C4-2B (cell line): ENCODE measurements at regions not wholly inside any gene's neighbourhood (a gene's known extent, or its start where the extent isn't known, plus 50 kb on each side); places are given as distances from the start of the nearest gene placed in this dataset.

Experiments
- H3K27ac ChIP-seq: fragments of 450-650 bp; 2 replicates; pipeline ENCODE4 v1.5.1; 2017
- CTCF ChIP-seq: fragments of 450-650 bp; conservative IDR thresholded peaks from 2 replicates; pipeline ENCODE4 v1.5.1; 2017; ENCODE audit warnings: mild to moderate bottlenecking
- ZFX ChIP-seq: fragments of 450-650 bp; IDR thresholded peaks from 2 replicates; pipeline ENCODE4 v1.6.1; 2017

GRCh38 chr2:115904516-115904915, 1462.1 kb downstream of the DPP10 start:
- TF ChIP-seq ZFX (no peak), CTCF (no peak)
- H3K27ac ChIP-seq: no peak overlapping the region

GRCh38 chr2:115908731-115909130, 1466.3 kb downstream of the DPP10 start:
- no peak overlapping the region for H3K27ac ChIP-seq
- TF ChIP-seq CTCF: no peak
- no peak for TF ChIP-seq ZFX

GRCh38 chr2:115910270-115910669, 1467.8 kb downstream of the DPP10 start:
- no peak overlapping the region for H3K27ac ChIP-seq
- TF ChIP-seq CTCF (peak; percentile 67), ZFX (no peak)

GRCh38 chr2:115913921-115914320, 1471.5 kb downstream of the DPP10 start:
- H3K27ac ChIP-seq: no peak overlapping the region
- TF ChIP-seq CTCF: no peak
- TF ChIP-seq ZFX: no peak

- H3K27ac ChIP-seq: no peak overlapping the region
- TF ChIP-seq CTCF (no peak), ZFX (no peak)
Observed at GRCh38 chr2:115921541-115921940, 1479.1 kb downstream of the DPP10 start.

- H3K27ac ChIP-seq: no peak overlapping the region
- no peak for TF ChIP-seq ZFX
- no peak for TF ChIP-seq CTCF
Observed at GRCh38 chr2:115939902-115940301, 1497.5 kb downstream of the DPP10 start.

GRCh38 chr2:115942800-115943199, 1500.4 kb downstream of the DPP10 start:
- TF ChIP-seq CTCF (no peak), ZFX (no peak)
- H3K27ac ChIP-seq: no peak overlapping the region
